Ishikawa (cell line): ENCODE measurements at regions not wholly inside any gene's neighbourhood (a gene's known extent, or its start where the extent isn't known, plus 50 kb on each side); places are given as distances from the start of the nearest gene placed in this dataset.

ENCODE experiments used
- CEBPB ChIP-seq: IDR thresholded peaks from 2 replicates; pipeline ENCODE4 v1.6.1; 2012
- CREB1 ChIP-seq: IDR thresholded peaks from 2 replicates; pipeline ENCODE4 v1.6.1; 2012; ENCODE audit warnings: low read depth
- EGR1 ChIP-seq: IDR thresholded peaks from 2 replicates; pipeline ENCODE4 v1.6.1; 2012
- EP300 ChIP-seq: IDR thresholded peaks from 2 replicates; pipeline ENCODE4 v1.6.1; 2012; ENCODE audit warnings: borderline replicate concordance
- FOXM1 ChIP-seq: IDR thresholded peaks from 2 replicates; pipeline ENCODE4 v1.6.1; 2012; ENCODE audit warnings: low read depth, borderline replicate concordance
- NFIC ChIP-seq: IDR thresholded peaks from 2 replicates; pipeline ENCODE4 v1.6.1; 2012
- RAD21 ChIP-seq: IDR thresholded peaks from 2 replicates; pipeline ENCODE4 v1.6.1; 2012; ENCODE audit warnings: low read depth
- REST ChIP-seq: IDR thresholded peaks from 2 replicates; pipeline ENCODE4 v1.6.1; 2012; ENCODE audit warnings: low read depth, mild to moderate bottlenecking
- TAF1 ChIP-seq: IDR thresholded peaks from 2 replicates; pipeline ENCODE4 v1.6.1; 2012; ENCODE audit warnings: low read depth, mild to moderate bottlenecking
- TCF12 ChIP-seq: IDR thresholded peaks from 2 replicates; pipeline ENCODE4 v1.6.1; 2012; ENCODE audit warnings: low read depth
- TEAD4 ChIP-seq: IDR thresholded peaks from 2 replicates; pipeline ENCODE4 v1.6.1; 2012
- YY1 ChIP-seq: IDR thresholded peaks from 2 replicates; pipeline ENCODE4 v1.6.1; 2012; ENCODE audit warnings: low read depth
- ZBTB7A ChIP-seq: IDR thresholded peaks from 2 replicates; pipeline ENCODE4 v1.6.1; 2012; ENCODE audit warnings: low read depth
- TF ChIP-seq, protein P1 (sequence below): IDR thresholded peaks from 2 replicates; pipeline ENCODE4 v1.6.1; 2012
- TF ChIP-seq, protein P2 (sequence below): IDR thresholded peaks from 2 replicates; pipeline ENCODE4 v1.6.1; 2012

- no peak for TF ChIP-seq NFIC
- no peak for TF ChIP-seq ZBTB7A
- no peak for TF ChIP-seq CREB1
- no peak for TF ChIP-seq CEBPB
- TF ChIP-seq EGR1 = no peak
- no peak for TF ChIP-seq RAD21
- no peak for TF ChIP-seq TCF12
- no peak for TF ChIP-seq EP300
- no peak for TF ChIP-seq YY1
- TF ChIP-seq REST = no peak
- TF ChIP-seq, protein P1, sequence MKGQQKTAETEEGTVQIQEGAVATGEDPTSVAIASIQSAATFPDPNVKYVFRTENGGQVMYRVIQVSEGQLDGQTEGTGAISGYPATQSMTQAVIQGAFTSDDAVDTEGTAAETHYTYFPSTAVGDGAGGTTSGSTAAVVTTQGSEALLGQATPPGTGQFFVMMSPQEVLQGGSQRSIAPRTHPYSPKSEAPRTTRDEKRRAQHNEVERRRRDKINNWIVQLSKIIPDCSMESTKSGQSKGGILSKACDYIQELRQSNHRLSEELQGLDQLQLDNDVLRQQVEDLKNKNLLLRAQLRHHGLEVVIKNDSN = no peak
- no peak for TF ChIP-seq TEAD4
- TF ChIP-seq, protein P2, sequence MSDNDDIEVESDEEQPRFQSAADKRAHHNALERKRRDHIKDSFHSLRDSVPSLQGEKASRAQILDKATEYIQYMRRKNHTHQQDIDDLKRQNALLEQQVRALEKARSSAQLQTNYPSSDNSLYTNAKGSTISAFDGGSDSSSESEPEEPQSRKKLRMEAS = no peak
- no peak for TF ChIP-seq FOXM1
- no peak for TF ChIP-seq TAF1
Measured at GRCh38 chr11:23932485-23932898, 564.4 kb upstream of the LUZP2 start.

DNA sequence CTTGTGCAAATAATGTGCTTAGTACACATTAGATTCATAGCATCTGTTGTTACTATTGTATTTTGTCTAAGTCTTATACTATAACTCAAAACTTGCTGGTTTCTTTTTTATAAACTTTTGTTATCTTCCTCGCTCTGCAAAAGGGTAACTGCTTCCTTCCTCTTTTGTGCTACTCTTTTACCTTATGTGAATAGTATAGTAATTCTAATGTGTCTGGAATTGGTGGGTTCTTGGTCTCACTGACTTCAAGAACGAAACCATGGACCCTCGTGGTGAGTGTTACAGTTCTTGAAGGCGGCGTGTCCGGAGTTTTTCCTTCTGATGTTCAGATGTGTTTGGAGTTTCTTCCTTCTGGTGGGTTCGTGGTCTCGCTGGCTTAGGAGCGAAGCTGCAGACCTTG, 563.1 kb upstream of the LUZP2 start:
- TF ChIP-seq FOXM1 (no peak), TCF12 (no peak), RAD21 (no peak), YY1 (no peak), CREB1 (no peak), NFIC (no peak), EP300 (no peak), REST (no peak), CEBPB (no peak), EGR1 (no peak), TEAD4 (no peak), ZBTB7A (no peak), TAF1 (no peak)
- TF ChIP-seq, protein P1 = no peak
- TF ChIP-seq, protein P2 = no peak

GRCh38 chr11:23944923-23945322, 551.9 kb upstream of the LUZP2 start:
- TF ChIP-seq, protein P1 = no peak
- no peak for TF ChIP-seq TCF12
- TF ChIP-seq TEAD4 = no peak
- TF ChIP-seq CREB1 = no peak
- no peak for TF ChIP-seq EP300
- TF ChIP-seq YY1 = no peak
- TF ChIP-seq, protein P2 = no peak
- no peak for TF ChIP-seq NFIC
- no peak for TF ChIP-seq TAF1
- no peak for TF ChIP-seq RAD21
- no peak for TF ChIP-seq FOXM1

DNA sequence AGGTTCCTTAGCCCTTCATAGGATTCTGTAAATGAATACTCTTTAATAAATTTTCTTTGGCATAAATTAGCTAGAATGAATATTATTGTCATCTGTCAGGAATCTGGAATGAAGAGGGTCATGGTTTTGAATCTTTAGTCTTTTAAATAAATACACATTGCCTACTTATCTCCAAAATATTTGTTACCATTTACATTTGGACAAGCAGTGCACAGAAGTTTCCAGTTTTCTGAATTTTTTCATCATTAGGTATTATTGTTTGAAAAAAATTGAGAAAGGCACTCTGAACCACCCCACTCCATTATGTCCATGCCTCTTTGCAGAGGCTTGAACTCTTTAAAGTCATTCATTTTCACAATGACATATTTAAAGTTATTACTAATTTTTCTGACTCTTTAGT, 549.0 kb upstream of the LUZP2 start:
- no peak for TF ChIP-seq EP300
- TF ChIP-seq TCF12 = no peak
- no peak for TF ChIP-seq REST
- TF ChIP-seq EGR1 = no peak
- TF ChIP-seq TEAD4 = no peak
- TF ChIP-seq RAD21 = no peak
- no peak for TF ChIP-seq TAF1
- TF ChIP-seq FOXM1 = no peak
- TF ChIP-seq CREB1 = no peak
- no peak for TF ChIP-seq ZBTB7A
- no peak for TF ChIP-seq YY1
- TF ChIP-seq, protein P2 = no peak
- TF ChIP-seq, protein P1 = no peak
- no peak for TF ChIP-seq NFIC
- TF ChIP-seq CEBPB = no peak
